GM19324 (cell line): ENCODE measurements at regions not wholly inside any gene's neighbourhood (a gene's known extent, or its start where the extent isn't known, plus 50 kb on each side); places are given as distances from the start of the nearest gene placed in this dataset.
"Not testable (repeated sequence)": the region's sequence is repeated elsewhere in the genome, so short reads cannot be mapped to it uniquely, and the experiment has no call there.

ENCODE experiments used
- ATAC-seq: cut with Tn5 transposase; IDR thresholded peaks from one replicate; pipeline ENCODE4 v1.9.1; 2021; ENCODE audit warnings: mild to moderate bottlenecking, moderate library complexity; ENCODE audit not compliant: unreplicated experiment, low FRiP score

DNA sequence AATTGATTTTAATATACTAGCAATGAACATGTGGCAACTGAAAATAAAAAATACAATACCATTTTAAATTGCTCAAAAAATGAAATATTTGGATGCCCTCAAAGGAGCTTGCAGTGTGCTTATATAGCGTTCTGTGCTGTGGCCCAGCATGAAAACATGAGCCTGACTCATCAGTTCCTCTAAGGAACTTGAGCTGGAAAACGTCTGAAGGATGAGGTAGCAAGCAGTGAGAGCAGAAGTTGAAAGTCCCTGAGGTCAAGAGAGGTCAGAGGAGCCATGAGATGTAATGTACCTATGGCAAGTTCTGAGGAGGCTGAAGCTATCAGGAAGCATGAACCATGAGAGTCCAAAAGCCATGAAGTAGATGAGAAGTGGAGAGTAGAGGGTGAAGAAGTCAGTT is 59.7 kb downstream of the HMGB3 start:
- no peak for ATAC-seq

DNA sequence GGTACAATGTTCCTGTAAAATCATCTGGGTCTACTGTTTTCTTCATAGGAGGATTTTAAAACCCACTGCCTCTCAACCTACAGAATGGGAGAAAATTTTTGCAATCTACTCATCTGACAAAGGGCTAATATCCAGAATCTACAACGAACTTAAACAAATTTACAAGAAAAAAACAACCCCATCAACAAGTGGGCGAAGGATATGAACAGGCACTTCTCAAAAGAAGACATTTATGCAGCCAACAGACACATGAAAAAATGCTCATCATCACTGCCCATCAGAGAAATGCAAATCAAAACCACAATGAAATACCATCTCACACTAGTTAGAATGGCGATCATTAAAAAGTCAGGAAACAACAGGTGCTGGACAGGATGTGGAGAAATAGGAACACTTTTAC is 83.2 kb downstream of the HMGB3 start:
- ATAC-seq = not testable (repeated sequence)

DNA sequence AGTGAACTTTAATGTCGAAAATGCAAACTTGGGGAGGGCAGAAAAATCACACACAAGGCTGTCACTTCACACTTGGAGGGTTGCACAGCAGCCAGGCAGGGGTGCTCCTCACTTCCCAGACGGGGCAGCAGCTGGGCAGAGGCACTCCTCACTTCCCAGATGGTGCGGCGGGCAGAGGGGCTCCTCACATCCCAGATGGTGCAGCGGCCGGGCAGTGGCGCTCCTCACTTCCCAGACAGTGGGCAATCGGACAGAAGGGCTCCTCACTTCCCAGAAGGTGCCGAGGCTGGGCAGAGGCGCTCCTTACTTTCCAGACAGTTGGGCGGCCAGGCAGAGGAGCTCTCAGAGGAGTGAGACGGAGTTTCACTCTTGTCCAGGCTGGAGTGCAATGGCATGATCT is 90.6 kb downstream of the HMGB3 start:
- ATAC-seq = no peak

DNA sequence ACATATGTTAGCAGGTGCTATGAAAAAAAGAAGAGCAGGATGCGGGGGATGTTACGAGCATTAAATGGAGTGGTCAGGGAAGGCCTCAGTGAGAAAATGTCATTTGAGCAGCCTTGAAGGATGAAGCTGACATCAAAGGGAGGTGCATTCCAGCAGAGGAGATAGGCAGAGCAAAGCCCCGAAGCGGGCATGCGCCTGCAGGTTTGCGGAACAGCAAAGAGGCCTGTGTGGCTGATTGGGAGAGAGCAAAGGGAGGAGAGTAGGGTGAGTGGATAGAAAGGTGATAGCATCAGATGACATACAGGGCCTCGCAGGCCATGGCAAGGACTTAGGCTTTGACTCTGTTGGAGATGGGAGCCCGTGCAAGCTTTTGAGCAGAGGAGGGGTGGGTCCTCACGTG is 95.4 kb upstream of the GPR50 start:
- ATAC-seq = no peak

DNA sequence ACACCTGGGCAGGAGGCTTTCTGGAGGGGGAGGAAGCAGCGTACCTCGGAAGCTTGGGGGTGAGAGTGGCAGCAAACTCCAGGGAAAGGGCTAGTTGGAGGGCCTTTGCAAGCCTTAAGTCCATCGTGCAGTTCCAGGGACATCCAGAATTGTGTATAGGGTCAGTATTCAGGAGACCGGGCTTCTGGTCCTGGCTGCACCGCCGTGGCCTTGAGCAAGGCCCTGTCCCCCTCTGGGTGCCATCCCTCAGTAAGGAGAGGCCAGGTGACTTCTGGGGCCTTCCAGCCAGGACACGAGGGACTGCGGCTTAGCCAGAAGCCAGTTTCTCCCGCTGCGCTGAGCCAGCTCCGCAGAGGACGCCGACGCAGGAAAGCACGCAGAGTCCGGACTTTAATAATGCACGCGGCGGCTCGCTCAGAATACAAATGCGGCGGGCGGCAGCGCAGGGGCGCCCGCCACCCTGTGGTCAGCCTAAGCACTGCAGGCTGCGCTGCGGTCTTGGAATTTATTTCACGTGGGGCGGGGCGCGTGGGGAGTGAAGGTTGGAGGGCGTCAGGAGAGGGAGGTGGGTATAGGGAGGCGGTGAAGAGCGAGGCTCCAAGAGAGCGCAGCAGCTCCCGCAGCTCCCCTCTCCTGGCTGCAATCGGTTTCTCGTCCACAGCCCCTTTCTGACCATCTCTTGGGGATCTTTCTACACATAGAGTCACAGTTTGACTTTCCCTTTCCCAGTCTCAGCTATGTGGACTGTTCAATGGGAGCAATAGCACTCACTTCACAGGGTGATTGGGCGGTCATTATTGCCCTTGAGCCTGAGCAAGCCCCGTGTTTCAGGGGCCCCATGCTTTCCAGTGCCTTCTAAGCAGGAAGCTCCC is 94.1 kb upstream of the GPR50 start:
- peak; percentile 82 for ATAC-seq

DNA sequence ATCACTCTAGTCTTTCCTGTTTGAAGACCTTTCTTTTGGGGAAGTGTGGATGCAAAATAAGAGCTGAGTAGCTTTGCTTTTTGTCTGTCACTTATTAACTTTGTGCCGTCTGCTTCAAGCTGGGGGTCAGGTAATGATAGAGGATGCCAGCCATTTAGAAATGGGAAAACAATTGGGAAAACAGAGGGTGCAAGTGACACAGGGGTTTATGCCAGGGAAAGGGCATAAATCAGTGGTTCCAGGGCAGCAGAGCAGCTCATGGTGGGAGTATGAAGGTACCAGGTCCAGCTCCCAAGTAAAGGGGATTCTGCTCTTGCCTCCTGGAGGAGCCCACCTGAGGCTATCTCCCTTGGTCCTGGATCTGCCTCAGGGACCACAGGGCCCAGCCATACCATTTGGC is 91.9 kb upstream of the GPR50 start:
- no peak for ATAC-seq

DNA sequence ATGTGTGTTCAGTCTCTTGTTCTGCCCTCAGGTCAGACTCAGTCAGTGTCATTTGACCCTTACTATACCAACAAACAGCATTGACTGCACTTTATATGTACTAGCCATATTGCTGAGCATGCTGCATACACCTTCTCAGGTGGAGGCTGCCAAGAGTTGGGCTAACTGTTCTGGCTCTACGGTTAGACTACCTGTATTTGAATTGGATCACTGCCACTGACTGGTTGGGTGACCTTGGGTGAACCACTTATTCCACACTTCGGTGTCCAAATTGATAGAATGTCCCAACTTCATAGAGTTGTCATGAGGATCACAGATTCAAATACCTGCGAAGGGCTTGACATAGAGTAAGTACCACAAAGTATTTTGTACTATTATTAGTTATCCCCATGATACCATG is 91.2 kb upstream of the GPR50 start:
- ATAC-seq = no peak

DNA sequence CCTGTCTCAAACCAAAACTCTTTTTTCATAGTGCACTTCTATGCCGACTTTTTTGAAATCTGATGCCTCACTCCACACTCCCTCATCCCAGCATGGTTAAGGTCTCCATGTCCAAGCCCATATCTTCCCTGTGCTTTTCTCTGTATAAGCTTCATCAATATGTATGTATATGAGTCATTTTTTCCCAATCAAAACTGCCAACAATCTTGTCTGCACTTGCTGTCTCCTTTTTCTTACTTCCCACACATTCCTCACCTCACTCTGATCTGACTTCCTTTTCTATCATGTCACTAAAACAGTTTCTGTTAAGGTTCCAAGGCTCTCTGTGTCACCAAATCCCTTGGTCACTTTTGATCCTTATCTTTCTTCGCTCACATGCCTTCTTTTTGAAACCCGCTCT is 88.2 kb upstream of the GPR50 start:
- no peak for ATAC-seq

DNA sequence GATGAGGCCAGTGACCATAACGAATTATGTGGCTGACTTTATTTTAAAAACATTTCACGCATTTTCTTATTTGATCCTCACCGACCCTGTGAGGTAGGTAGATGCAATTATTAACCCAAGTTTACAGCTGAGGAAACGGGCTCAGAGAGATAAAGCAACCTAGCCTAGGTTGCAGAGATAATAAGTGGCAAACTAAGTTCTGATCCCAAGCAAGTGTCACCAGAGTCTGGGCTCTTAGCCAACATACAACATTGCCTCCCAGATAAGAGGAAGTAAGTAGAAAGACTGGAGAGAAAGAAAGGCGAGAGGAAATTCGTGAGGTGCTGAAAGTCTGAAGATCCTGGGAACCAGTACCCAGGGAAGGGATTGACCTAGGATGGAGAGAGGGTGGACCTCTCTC is 77.4 kb upstream of the GPR50 start:
- ATAC-seq = no peak

DNA sequence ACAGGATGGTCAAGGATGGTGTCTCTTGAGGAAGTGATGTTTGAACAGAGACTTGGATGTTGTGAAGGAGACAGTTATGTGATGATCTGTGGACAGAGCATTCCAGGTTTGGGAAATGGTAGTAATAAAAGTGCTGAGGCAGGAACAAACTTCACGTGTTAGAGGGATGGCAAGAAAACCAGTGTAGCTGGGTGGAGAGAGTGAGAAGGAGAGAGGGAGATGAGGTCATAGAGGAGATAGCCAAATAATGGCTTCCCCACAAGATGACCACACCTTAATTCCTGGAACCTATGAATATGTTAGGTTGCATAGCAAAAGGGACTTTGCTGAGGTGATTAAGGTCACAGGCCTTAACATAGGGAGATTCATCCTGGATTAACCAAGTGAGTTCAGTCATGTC is 75.6 kb upstream of the GPR50 start:
- ATAC-seq = no peak

DNA sequence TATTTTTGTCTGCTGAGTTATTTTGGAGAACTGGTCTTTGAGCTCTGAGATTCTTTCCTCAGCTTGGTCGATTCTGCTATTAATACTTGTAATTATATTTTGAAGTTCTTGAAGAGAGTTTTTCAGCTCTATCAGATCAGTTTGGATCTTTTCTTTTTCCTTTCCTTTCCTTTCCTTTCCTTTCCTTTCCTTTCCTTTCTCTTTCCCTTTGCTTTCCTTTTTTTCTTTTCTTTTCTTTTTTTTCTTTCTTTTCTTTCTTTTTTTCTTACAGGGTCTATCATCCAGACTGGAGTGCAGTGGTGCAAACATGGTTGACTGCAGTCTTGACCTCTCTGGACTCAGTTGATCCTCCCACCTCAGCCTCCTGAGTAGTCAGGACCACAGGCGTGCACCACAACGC is 63.2 kb upstream of the GPR50 start:
- not testable (repeated sequence) for ATAC-seq
